ENCODE measurements at regions not wholly inside any gene's neighbourhood (a gene's known extent, or its start where the extent isn't known, plus 50 kb on each side); places are given as distances from the start of the nearest gene placed in this dataset.
"Not testable (repeated sequence)": the region's sequence is repeated elsewhere in the genome, so short reads cannot be mapped to it uniquely, and the experiment has no call there.

- H3K27ac ChIP-seq: no peak overlapping the region
- no peaks in the 10 kb centered on the region for H3K9me3 ChIP-seq (ENCODE audit: low read depth)
- DNase-seq (ENCODE audit: low read depth in 1 of 2, low spot score in 1 of 2): no peak
Observed at GRCh38 chrX:14352511-14352910, 176.8 kb upstream of the GLRA2 start.

GRCh38 chrX:14351611-14352303 is 177.6 kb upstream of the GLRA2 start:
- H3K4me1 ChIP-seq (ENCODE audit: low read depth): no peaks in the 10 kb centered on the region
- no peak for DNase-seq (ENCODE audit: low read depth in 1 of 2, low spot score in 1 of 2)
- TF ChIP-seq CTCF (IDR thresholded peaks at IDR 0.05; ENCODE audit: low read depth, low read length): no peak
- H3K27me3 ChIP-seq: no peaks in the 10 kb centered on the region
- no peak overlapping the region for H3K4me3 ChIP-seq
- H3K36me3 ChIP-seq: no peaks in the 10 kb centered on the region
- H3K27ac ChIP-seq: no peak overlapping the region
- H3K9me3 ChIP-seq (ENCODE audit: low read depth): no peaks in the 10 kb centered on the region

More at GRCh38 chrX:14352511-14352910, 176.8 kb upstream of the GLRA2 start:
- Histone ChIP-seq H3K27me3 (no peaks in the 10 kb centered on the region), H3K4me3 (no peak overlapping the region), H3K4me1 (ENCODE audit: low read depth) (no peaks in the 10 kb centered on the region), H3K36me3 (no peaks in the 10 kb centered on the region)
- TF ChIP-seq CTCF (IDR thresholded peaks at IDR 0.05; ENCODE audit: low read depth, low read length): no peak

GRCh38 chrX:14347523-14347922 is 181.8 kb upstream of the GLRA2 start:
- Histone ChIP-seq H3K36me3 (no peaks in the 10 kb centered on the region), H3K27me3 (no peaks in the 10 kb centered on the region), H3K27ac (no peak overlapping the region), H3K4me1 (ENCODE audit: low read depth) (no peaks in the 10 kb centered on the region), H3K4me3 (no peak overlapping the region), H3K9me3 (ENCODE audit: low read depth) (no peaks in the 10 kb centered on the region)
- DNase-seq (ENCODE audit: low read depth in 1 of 2, low spot score in 1 of 2): no peak
- no peak for TF ChIP-seq CTCF (IDR thresholded peaks at IDR 0.05; ENCODE audit: low read depth, low read length)

- Histone ChIP-seq H3K4me1 (ENCODE audit: low read depth) (no peaks in the 10 kb centered on the region), H3K27ac (no peak overlapping the region), H3K9me3 (ENCODE audit: low read depth) (no peaks in the 10 kb centered on the region), H3K27me3 (no peaks in the 10 kb centered on the region), H3K4me3 (no peak overlapping the region), H3K36me3 (no peaks in the 10 kb centered on the region)
- no peak for DNase-seq (ENCODE audit: low read depth in 1 of 2, low spot score in 1 of 2)
- no peak for TF ChIP-seq CTCF (IDR thresholded peaks at IDR 0.05; ENCODE audit: low read depth, low read length)
Observed at GRCh38 chrX:14344172-14344940, 185.0 kb upstream of the GLRA2 start.

- TF ChIP-seq CTCF (IDR thresholded peaks at IDR 0.05; ENCODE audit: low read depth, low read length): no peak
- no peaks in the 10 kb centered on the region for H3K27me3 ChIP-seq
- no peak overlapping the region for H3K4me3 ChIP-seq
- no peak for DNase-seq (ENCODE audit: low read depth in 1 of 2, low spot score in 1 of 2)
- no peaks in the 10 kb centered on the region for H3K36me3 ChIP-seq
- no peaks in the 10 kb centered on the region for H3K4me1 ChIP-seq (ENCODE audit: low read depth)
- no peak overlapping the region for H3K27ac ChIP-seq
- H3K9me3 ChIP-seq (ENCODE audit: low read depth): no peaks in the 10 kb centered on the region
Observed at GRCh38 chrX:14309431-14309830, 219.9 kb upstream of the GLRA2 start.

GRCh38 chrX:14308976-14309375 is 220.4 kb upstream of the GLRA2 start:
- H3K27me3 ChIP-seq; H3K4me1 ChIP-seq (ENCODE audit: low read depth); H3K9me3 ChIP-seq (ENCODE audit: low read depth); H3K27ac ChIP-seq; H3K4me3 ChIP-seq; DNase-seq (ENCODE audit: low read depth in 1 of 2, low spot score in 1 of 2); H3K36me3 ChIP-seq: not testable (repeated sequence)

All from cardiac muscle cell (in vitro differentiated cells and primary cell).